LHCN-M2 (cell line): ENCODE measurements at regions not wholly inside any gene's neighbourhood (a gene's known extent, or its start where the extent isn't known, plus 50 kb on each side); places are given as distances from the start of the nearest gene placed in this dataset.

Experiments used
- DNase-seq: peaks from one replicate; pipeline ENCODE4 v3.0.0-alpha.2; 2012; ENCODE audit warnings: low read depth

GRCh38 chr18:24672165-24672941, 211.9 kb downstream of the HRH4 start:
- no peak for DNase-seq

GRCh38 chr18:24674200-24674599, 213.8 kb downstream of the HRH4 start:
- DNase-seq: no peak

GRCh38 chr18:24674605-24675004, 214.2 kb downstream of the HRH4 start:
- no peak for DNase-seq

- DNase-seq: no peak
Measured at GRCh38 chr18:24677011-24677410, 216.6 kb downstream of the HRH4 start.

GRCh38 chr18:24678107-24678506, 217.7 kb downstream of the HRH4 start:
- no peak for DNase-seq

GRCh38 chr18:24678626-24679025, 218.2 kb downstream of the HRH4 start:
- DNase-seq: no peak

GRCh38 chr18:24679062-24679461, 218.6 kb downstream of the HRH4 start:
- no peak for DNase-seq

- no peak for DNase-seq
Measured at GRCh38 chr18:24683925-24684324, 223.5 kb downstream of the HRH4 start.

- no peak for DNase-seq
Measured at GRCh38 chr18:24685254-24685959, 225.0 kb downstream of the HRH4 start.

GRCh38 chr18:24695168-24695567, 234.7 kb downstream of the HRH4 start:
- no peak for DNase-seq

GRCh38 chr18:24702001-24702515, 241.6 kb downstream of the HRH4 start:
- no peak for DNase-seq

GRCh38 chr18:24703316-24703715, 242.9 kb downstream of the HRH4 start:
- DNase-seq: no peak

- no peak for DNase-seq
Measured at GRCh38 chr18:24704946-24705630, 244.7 kb downstream of the HRH4 start.

GRCh38 chr18:24710474-24710873, 250.0 kb downstream of the HRH4 start:
- no peak for DNase-seq

- no peak for DNase-seq
Measured at GRCh38 chr18:24719791-24720190, 259.4 kb downstream of the HRH4 start.

- DNase-seq: no peak
Measured at GRCh38 chr18:24721388-24721787, 261.0 kb downstream of the HRH4 start.

GRCh38 chr18:24725644-24726415, 265.4 kb downstream of the HRH4 start:
- no peak for DNase-seq

- peak; percentile 61 for DNase-seq
Measured at GRCh38 chr18:24726727-24727492, 266.5 kb downstream of the HRH4 start.

GRCh38 chr18:24727685-24728084, 267.2 kb downstream of the HRH4 start:
- no peak for DNase-seq

GRCh38 chr18:24731158-24731557, 270.7 kb downstream of the HRH4 start:
- DNase-seq: no peak

GRCh38 chr18:24731981-24732380, 271.5 kb downstream of the HRH4 start:
- DNase-seq: no peak
